MM.1S (cell line): ENCODE measurements at regions not wholly inside any gene's neighbourhood (a gene's known extent, or its start where the extent isn't known, plus 50 kb on each side); places are given as distances from the start of the nearest gene placed in this dataset.
A peak's percentile ranks its signal among the peaks of the same experiment; 100 is the strongest.

ENCODE experiments used
- DNase-seq: peaks from one replicate; pipeline ENCODE4 v3.0.0-alpha.2; 2015
- H2AFZ ChIP-seq: fragments of 300-600 bp; sonication (generic); 2 replicates; pipeline ENCODE4 v1.6.0; 2016; ENCODE audit warnings: antibody characterized with exemption, low read length
- H3F3A ChIP-seq: fragments of 300-600 bp; sonication (generic); 2 replicates; pipeline ENCODE4 v1.6.1; 2016; ENCODE audit warnings: mild to moderate bottlenecking, antibody characterized with exemption, low read length, moderate library complexity, mixed read lengths; ENCODE audit not compliant: insufficient read depth
- H3K27ac ChIP-seq: fragments of 300-600 bp; sonication (generic); 2 replicates; pipeline ENCODE4 v1.5.1; 2016; ENCODE audit warnings: mild to moderate bottlenecking, low read length
- H3K27me3 ChIP-seq: fragments of 300-600 bp; sonication (generic); replicated peaks from 2 replicates; pipeline ENCODE4 v1.6.0; 2016; ENCODE audit warnings: low read length; ENCODE audit not compliant: insufficient read depth
- H3K36me3 ChIP-seq: fragments of 300-600 bp; sonication (generic); replicated peaks from 2 replicates; pipeline ENCODE4 v1.6.1; 2016; ENCODE audit warnings: mild to moderate bottlenecking, low read length, mixed read lengths; ENCODE audit not compliant: insufficient read depth
- H3K4me1 ChIP-seq: fragments of 300-600 bp; sonication (generic); 2 replicates; pipeline ENCODE4 v1.6.1; 2016; ENCODE audit warnings: low read length, mixed read lengths
- H3K4me2 ChIP-seq: fragments of 300-600 bp; sonication (generic); 2 replicates; pipeline ENCODE4 v1.6.0; 2016; ENCODE audit warnings: low read depth, low read length
- H3K4me3 ChIP-seq: fragments of 300-600 bp; sonication (generic); 2 replicates; pipeline ENCODE4 v1.5.1; 2016; ENCODE audit warnings: low read length, mixed read lengths
- H3K79me2 ChIP-seq: fragments of 300-600 bp; sonication (generic); 2 replicates; pipeline ENCODE4 v1.6.1; 2016; ENCODE audit warnings: mixed run types, low read length, mixed read lengths
- H3K9ac ChIP-seq: fragments of 300-600 bp; sonication (generic); 2 replicates; pipeline ENCODE4 v1.6.1; 2016; ENCODE audit warnings: low read length, mixed read lengths
- H3K9me2 ChIP-seq: fragments of 300-600 bp; sonication (generic); replicated peaks from 2 replicates; pipeline ENCODE4 v1.6.1; 2016; ENCODE audit warnings: mild to moderate bottlenecking, low read length, mixed read lengths; ENCODE audit not compliant: insufficient read depth
- H3K9me3 ChIP-seq: fragments of 300-600 bp; sonication (generic); replicated peaks from 2 replicates; pipeline ENCODE4 v1.6.1; 2016; ENCODE audit warnings: mild to moderate bottlenecking, low read length, mixed read lengths; ENCODE audit not compliant: insufficient read depth
- H4K20me1 ChIP-seq: fragments of 300-600 bp; sonication (generic); 2 replicates; pipeline ENCODE4 v1.6.1; 2016; ENCODE audit warnings: mild to moderate bottlenecking, low read length, moderate library complexity, mixed read lengths; ENCODE audit not compliant: insufficient read depth
- EZH2 ChIP-seq: fragments of 300-600 bp; sonication (generic); optimal IDR thresholded peaks from 2 replicates; pipeline ENCODE3; 2017; ENCODE audit warnings: low read depth, mild to moderate bottlenecking, antibody characterized with exemption, low read length, mixed read lengths
- EZH2phosphoT487 ChIP-seq: fragments of 300-600 bp; sonication (generic); IDR thresholded peaks from 2 replicates; pipeline ENCODE4 v1.6.1; 2018; ENCODE audit warnings: antibody characterized with exemption, low read length
- TF ChIP-seq, protein P1 (sequence below): fragments of 300-600 bp; sonication (generic); IDR thresholded peaks from 2 replicates; pipeline ENCODE4 v1.5.1; 2016; ENCODE audit warnings: antibody characterized with exemption, low read length, mixed read lengths

DNA sequence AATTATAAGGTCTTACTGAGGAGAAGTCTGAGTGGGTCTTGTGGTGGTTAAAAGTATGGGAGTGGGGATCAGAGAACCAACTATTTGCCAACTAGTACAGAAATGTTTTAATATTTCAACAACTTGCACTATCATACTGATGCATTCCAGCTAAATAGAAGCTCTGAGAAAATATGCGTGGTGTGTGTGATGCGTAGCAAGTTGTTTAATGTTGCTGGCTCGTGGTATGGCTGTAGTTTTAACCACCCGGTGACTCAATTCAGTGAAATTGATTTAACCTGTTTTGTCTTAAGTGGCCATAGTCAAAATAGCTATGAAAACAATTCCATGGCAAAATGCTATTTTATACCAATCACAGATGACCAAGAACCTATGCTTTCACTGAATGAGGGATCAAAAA, 176.5 kb upstream of the SLC24A2 start:
- no peaks in the 10 kb centered on the region for H3K27me3 ChIP-seq
- no peaks in the 10 kb centered on the region for H3K79me2 ChIP-seq

DNA sequence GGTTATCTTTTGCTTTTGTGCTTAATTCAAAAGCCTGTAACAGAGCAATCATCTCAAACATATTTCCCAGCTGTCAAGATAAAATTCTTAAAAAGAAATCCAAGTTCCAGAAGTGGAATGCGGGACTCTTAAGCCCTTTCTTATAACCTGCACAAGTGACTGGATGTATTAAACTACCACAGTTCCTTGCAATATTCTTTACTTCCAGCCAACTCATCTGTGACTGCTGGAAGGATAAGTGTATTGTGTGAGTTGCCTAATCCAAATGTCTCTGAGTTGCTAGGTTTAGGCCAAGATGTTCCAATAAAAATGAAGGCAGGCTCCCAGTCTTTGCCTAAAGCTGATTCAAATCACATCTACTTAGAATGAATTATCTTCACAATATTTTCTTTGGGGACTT, 159.2 kb upstream of the SLC24A2 start:
- Histone ChIP-seq H3K9ac (no peak overlapping the region), H3K27ac (no peak overlapping the region), H3K79me2 (no peaks in the 10 kb centered on the region), H3K27me3 (no peaks in the 10 kb centered on the region), H3K9me2 (no peaks in the 10 kb centered on the region), H3F3A (no peaks in the 10 kb centered on the region), H3K4me1 (no peaks in the 10 kb centered on the region), H3K36me3 (no peaks in the 10 kb centered on the region), H2AFZ (no peak overlapping the region), H3K9me3 (no peaks in the 10 kb centered on the region), H4K20me1 (no peaks in the 10 kb centered on the region), H3K4me2 (no peak overlapping the region), H3K4me3 (no peak overlapping the region)
- TF ChIP-seq, protein P1, sequence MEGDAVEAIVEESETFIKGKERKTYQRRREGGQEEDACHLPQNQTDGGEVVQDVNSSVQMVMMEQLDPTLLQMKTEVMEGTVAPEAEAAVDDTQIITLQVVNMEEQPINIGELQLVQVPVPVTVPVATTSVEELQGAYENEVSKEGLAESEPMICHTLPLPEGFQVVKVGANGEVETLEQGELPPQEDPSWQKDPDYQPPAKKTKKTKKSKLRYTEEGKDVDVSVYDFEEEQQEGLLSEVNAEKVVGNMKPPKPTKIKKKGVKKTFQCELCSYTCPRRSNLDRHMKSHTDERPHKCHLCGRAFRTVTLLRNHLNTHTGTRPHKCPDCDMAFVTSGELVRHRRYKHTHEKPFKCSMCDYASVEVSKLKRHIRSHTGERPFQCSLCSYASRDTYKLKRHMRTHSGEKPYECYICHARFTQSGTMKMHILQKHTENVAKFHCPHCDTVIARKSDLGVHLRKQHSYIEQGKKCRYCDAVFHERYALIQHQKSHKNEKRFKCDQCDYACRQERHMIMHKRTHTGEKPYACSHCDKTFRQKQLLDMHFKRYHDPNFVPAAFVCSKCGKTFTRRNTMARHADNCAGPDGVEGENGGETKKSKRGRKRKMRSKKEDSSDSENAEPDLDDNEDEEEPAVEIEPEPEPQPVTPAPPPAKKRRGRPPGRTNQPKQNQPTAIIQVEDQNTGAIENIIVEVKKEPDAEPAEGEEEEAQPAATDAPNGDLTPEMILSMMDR = no peak
- TF ChIP-seq EZH2 (no peak), EZH2phosphoT487 (no peak)
- no peak for DNase-seq

More for the DNA sequence above, 176.5 kb upstream of the SLC24A2 start:
- no peak for DNase-seq
- Histone ChIP-seq H3K9me3 (no peaks in the 10 kb centered on the region), H3F3A (no peaks in the 10 kb centered on the region), H2AFZ (no peak overlapping the region), H3K4me2 (no peak overlapping the region), H3K27ac (no peak overlapping the region), H4K20me1 (no peaks in the 10 kb centered on the region), H3K4me3 (no peak overlapping the region), H3K9me2 (no peaks in the 10 kb centered on the region), H3K4me1 (no peaks in the 10 kb centered on the region), H3K9ac (no peak overlapping the region), H3K36me3 (no peaks in the 10 kb centered on the region)
- TF ChIP-seq, protein P1 = no peak
- no peak for TF ChIP-seq EZH2phosphoT487
- no peak for TF ChIP-seq EZH2

DNA sequence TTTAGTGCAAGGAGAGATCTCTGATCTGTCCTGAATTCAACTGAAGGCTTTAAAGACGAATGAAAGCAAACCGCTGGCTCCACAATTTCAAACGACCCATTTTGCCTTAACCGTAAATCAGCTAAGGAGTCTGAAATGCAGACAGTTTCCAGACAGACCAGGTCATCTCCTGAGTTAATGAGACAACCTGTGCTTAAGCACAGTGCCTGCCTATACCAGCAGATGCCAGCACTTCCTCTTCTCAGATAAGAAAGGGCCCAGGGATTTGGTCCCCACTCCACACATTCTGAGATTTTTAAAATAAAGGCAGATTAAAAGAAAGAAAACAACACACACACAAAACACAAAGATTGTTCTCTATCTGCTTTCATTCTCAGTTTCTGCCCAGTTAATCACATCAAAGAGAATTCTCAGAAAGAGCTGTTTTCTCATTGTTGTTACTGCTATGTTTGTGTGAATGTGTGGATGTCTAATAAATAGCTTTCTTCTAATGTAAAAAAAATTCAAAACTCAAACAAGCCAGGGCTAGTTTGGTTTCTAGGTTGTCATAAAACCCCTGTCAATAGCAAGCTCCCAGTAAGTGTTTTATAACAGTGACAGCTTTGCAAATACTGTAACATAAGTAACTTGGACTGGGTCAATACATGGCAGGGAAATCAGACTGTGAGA, 157.7 kb upstream of the SLC24A2 start:
- no peaks in the 10 kb centered on the region for H3K4me1 ChIP-seq
- H3K27ac ChIP-seq = no peak overlapping the region
- H3K9ac ChIP-seq = no peak overlapping the region
- H3K27me3 ChIP-seq = no peaks in the 10 kb centered on the region
- no peak for DNase-seq
- no peaks in the 10 kb centered on the region for H3K36me3 ChIP-seq
- no peak overlapping the region for H2AFZ ChIP-seq
- H3K9me3 ChIP-seq = no peaks in the 10 kb centered on the region
- H3K9me2 ChIP-seq = no peaks in the 10 kb centered on the region
- H3K4me2 ChIP-seq = no peak overlapping the region
- no peak overlapping the region for H3K4me3 ChIP-seq
- TF ChIP-seq EZH2 = no peak
- TF ChIP-seq, protein P1 = peak; percentile 28; the same call in 1 of the 2 replicates
- TF ChIP-seq EZH2phosphoT487 = no peak
- no peaks in the 10 kb centered on the region for H3K79me2 ChIP-seq
- no peaks in the 10 kb centered on the region for H4K20me1 ChIP-seq
- no peaks in the 10 kb centered on the region for H3F3A ChIP-seq
